Non-pigmented ciliary epithelial cell (primary cell): ENCODE measurements at regions not wholly inside any gene's neighbourhood (a gene's known extent, or its start where the extent isn't known, plus 50 kb on each side); places are given as distances from the start of the nearest gene placed in this dataset.
A peak's percentile ranks its signal among the peaks of the same experiment; 100 is the strongest.
"Not testable (repeated sequence)": the region's sequence is repeated elsewhere in the genome, so short reads cannot be mapped to it uniquely, and the experiment has no call there.

ENCODE experiments used
- DNase-seq: peaks from one replicate; pipeline ENCODE4 v3.0.0-alpha.2; 2010; ENCODE audit warnings: low read depth

DNA sequence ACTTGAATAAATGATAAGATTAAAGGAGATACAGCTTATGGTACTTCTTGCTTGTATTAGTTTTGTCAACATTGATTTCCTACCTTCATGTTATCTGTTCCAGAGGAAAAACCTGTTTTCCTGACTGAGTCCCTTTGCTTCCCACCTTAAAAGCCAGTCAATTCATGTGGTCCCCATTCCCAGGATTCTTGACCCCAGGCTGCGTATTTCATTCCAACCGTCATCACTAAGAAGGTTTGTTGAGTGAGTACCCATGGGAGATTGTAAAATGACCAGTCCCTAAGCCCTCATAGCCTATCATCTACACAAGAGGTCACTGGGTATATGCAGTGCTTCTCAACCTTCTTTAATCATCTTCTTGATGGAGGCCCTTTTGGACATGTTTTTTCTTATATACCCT lies 52.2 kb downstream of the BEX3 start:
- DNase-seq = no peak

DNA sequence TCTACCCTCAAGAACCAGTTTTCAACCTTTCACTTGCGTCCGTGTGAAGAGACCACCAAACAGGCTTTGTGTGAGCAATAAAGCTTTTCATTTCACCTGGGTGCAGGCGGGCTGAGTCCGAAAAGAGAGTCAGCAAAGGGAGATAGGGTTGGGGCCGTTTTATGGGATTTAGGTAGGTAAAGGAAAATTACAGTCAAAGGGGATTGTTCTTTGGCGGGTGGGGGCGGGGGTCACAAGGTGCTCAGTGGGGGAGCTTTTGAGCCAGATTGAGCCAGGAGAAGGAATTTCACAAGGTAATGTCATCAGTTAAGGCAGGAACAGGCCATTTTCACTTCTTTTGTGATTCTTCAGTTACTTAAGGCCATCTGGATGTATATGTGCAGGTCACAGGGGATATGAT lies 52.7 kb downstream of the BEX3 start:
- DNase-seq = not testable (repeated sequence)

GRCh38 chrX:103431316-103431715 lies 55.0 kb downstream of the BEX3 start:
- no peak for DNase-seq

DNA sequence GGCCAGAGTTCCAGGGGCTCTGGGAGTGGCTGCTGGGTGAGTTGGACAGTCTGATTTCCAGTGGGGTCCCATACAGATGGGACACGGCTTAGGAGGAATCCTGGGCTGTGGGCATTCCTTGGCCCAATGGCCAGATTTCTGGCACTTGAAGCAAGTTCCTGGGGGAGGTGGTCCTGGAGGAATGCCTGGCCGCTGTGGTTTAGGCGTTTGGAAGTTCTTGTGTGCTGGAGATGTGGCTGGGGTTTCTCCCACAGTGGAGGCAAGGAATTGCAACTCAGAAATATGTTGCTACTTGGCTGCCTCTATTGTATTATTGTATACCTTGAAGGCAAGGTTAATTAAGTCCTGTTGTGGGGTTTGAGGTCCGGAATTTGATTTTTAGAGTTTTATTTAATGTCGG lies 56.5 kb downstream of the BEX3 start:
- not testable (repeated sequence) for DNase-seq

DNA sequence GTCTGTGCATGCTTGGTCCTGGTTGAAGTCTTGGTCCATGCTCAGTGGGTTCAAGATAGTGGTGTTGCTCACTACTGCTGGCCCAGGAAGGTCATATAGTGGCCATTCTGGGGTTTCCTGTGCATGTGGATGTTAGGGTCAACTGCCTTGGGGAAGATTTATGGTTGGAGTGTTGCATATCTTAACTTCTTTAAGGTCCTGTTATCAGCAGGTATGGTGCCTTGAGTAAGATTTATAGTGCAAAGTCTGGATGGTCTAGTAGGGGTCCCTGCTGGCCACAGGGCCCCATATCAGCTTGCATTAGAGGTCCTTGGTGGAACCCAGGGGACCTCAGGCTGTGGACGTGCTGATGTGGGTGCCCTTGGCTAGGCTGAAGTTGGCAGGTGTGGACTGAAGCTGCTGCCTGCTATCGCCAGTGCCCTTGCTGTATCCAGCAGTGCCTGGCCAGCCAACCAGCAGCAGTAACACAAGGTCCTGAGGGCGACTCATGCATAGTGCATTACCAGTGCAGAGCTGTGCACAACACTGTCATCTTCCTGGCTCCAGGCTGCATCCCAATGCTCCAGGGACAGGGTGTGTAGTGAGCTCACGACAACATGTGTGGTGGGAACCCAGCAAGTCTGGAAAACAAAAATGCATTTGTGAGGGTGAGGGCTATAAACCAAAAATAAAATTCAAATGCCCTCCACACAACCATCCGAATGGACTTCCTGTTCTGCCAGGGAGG lies 61.0 kb downstream of the BEX3 start:
- no peak for DNase-seq

GRCh38 chrX:103439161-103439560 lies 62.8 kb downstream of the BEX3 start:
- DNase-seq = no peak

GRCh38 chrX:103440621-103441020 lies 64.3 kb downstream of the BEX3 start:
- no peak for DNase-seq

DNA sequence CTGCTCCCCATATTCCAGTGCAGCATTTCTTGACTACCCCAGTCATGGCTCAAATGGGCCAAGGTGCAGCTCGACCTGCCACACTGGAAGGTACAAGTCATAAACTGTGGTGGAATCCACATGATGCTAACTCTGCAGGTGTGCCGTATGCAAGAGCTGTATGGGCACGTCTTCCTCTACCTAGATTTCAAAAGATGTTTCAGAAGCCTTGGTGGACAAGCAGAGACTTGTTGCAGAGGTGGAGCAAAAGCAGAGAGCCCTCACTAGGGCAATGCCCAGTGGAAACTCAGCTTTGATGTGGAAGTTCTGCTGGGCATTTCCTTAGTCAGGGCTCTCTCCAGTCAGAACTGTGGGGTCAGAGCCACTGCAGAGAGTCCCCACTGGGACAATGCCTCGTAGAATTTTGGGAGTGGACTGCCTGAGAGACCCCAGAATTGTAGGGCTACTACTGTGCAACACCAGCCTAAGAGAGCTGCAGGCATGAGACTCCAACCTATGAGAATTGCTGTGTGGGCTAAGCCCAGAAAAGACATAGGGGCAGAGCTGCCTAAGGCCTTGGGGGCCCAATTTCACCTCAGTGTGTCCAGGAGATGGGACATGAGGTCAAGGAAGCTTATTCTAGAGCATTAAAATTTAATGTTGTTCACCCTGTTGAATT lies 65.7 kb downstream of the BEX3 start:
- DNase-seq = no peak

GRCh38 chrX:103442536-103442901 lies 66.2 kb downstream of the BEX3 start:
- DNase-seq = peak; percentile 40

GRCh38 chrX:103446665-103447302 lies 70.4 kb downstream of the BEX3 start:
- DNase-seq = no peak
